Trophoblast cell (in vitro differentiated cells and primary cell): ENCODE measurements at regions not wholly inside any gene's neighbourhood (a gene's known extent, or its start where the extent isn't known, plus 50 kb on each side); places are given as distances from the start of the nearest gene placed in this dataset.

Experiments
- DNase-seq, 2 donors: peaks; one replicate each; pipeline ENCODE4 v3.0.0-alpha.2; 2016
- H2AFZ ChIP-seq: 2 replicates; pipeline ENCODE4 v1.6.1; 2013; ENCODE audit warnings: low read length, moderate library complexity, mild to moderate bottlenecking; ENCODE audit not compliant: insufficient read depth, poor library complexity
- H2AK5ac ChIP-seq: 2 replicates; pipeline ENCODE4 v1.6.1; 2013; ENCODE audit warnings: mild to moderate bottlenecking, low read length
- H2BK120ac ChIP-seq: 2 replicates; pipeline ENCODE4 v1.6.1; 2013; ENCODE audit warnings: low read length, mild to moderate bottlenecking, moderate library complexity; ENCODE audit not compliant: insufficient read depth, poor library complexity
- H2BK12ac ChIP-seq: 2 replicates; pipeline ENCODE4 v1.6.1; 2013; ENCODE audit warnings: mild to moderate bottlenecking, low read length, moderate library complexity
- H2BK5ac ChIP-seq: 2 replicates; pipeline ENCODE4 v1.6.1; 2013; ENCODE audit warnings: low read length, low read depth, moderate library complexity, mild to moderate bottlenecking; ENCODE audit not compliant: poor library complexity
- H3K14ac ChIP-seq: 2 replicates; pipeline ENCODE4 v1.6.1; 2013; ENCODE audit warnings: mild to moderate bottlenecking, low read length
- H3K18ac ChIP-seq: 2 replicates; pipeline ENCODE4 v1.6.1; 2013; ENCODE audit warnings: mild to moderate bottlenecking, low read length
- H3K23ac ChIP-seq: 2 replicates; pipeline ENCODE4 v1.6.1; 2013; ENCODE audit warnings: low read length
- H3K27ac ChIP-seq: 2 replicates; pipeline ENCODE4 v1.5.1; 2013; ENCODE audit warnings: low read depth, mild to moderate bottlenecking, inconsistent platforms, low read length, moderate library complexity
- H3K27me3 ChIP-seq: 2 replicates; pipeline ENCODE4 v1.6.1; 2013; ENCODE audit warnings: inconsistent platforms, mild to moderate bottlenecking, low read length, moderate library complexity; ENCODE audit not compliant: insufficient read depth
- H3K36me3 ChIP-seq, 2 experiments: 1 replicate in 1 of 2; 2 replicates in 1 of 2; pipeline ENCODE4 v1.6.1; 2013; ENCODE audit warnings: low read length in 2 of 2, mild to moderate bottlenecking in 2 of 2, moderate library complexity in 1 of 2; ENCODE audit not compliant: insufficient read depth in 2 of 2, control insufficient read depth in 1 of 2
- H3K4ac ChIP-seq: 2 replicates; pipeline ENCODE4 v1.6.1; 2013; ENCODE audit warnings: low read depth, mild to moderate bottlenecking, low read length, moderate library complexity
- H3K4me1 ChIP-seq, 2 experiments: 1 replicate in 1 of 2; 2 replicates in 1 of 2; pipeline ENCODE4 v1.6.1; 2013; ENCODE audit warnings: low read length in 2 of 2, mild to moderate bottlenecking in 2 of 2, moderate library complexity in 1 of 2; ENCODE audit not compliant: insufficient read depth in 2 of 2, control insufficient read depth in 1 of 2
- H3K4me2 ChIP-seq: 2 replicates; pipeline ENCODE4 v1.6.1; 2013; ENCODE audit warnings: inconsistent platforms, mild to moderate bottlenecking, low read length, moderate library complexity
- H3K4me3 ChIP-seq: 2 replicates; pipeline ENCODE4 v1.5.1; 2013; ENCODE audit warnings: mild to moderate bottlenecking, low read depth, low read length, inconsistent platforms
- H3K79me1 ChIP-seq: one replicate; pipeline ENCODE4 v1.6.1; 2013; ENCODE audit warnings: low read length
- H3K79me2 ChIP-seq: 2 replicates; pipeline ENCODE4 v1.6.1; 2013; ENCODE audit warnings: low read length, mild to moderate bottlenecking; ENCODE audit not compliant: control insufficient read depth, insufficient read depth, poor library complexity
- H3K9ac ChIP-seq: 2 replicates; pipeline ENCODE4 v1.6.1; 2013; ENCODE audit warnings: mild to moderate bottlenecking, low read length
- H3K9me3 ChIP-seq: 2 replicates; pipeline ENCODE4 v1.6.1; 2013; ENCODE audit warnings: low read depth, mild to moderate bottlenecking, control low read depth, inconsistent platforms, low read length; ENCODE audit not compliant: insufficient read depth
- H4K12ac ChIP-seq: 2 replicates; pipeline ENCODE4 v1.6.1; 2013; ENCODE audit warnings: low read depth, mild to moderate bottlenecking, low read length, moderate library complexity
- H4K8ac ChIP-seq: 2 replicates; pipeline ENCODE4 v1.6.1; 2013; ENCODE audit warnings: low read depth, mild to moderate bottlenecking, low read length, moderate library complexity
- H4K91ac ChIP-seq: one replicate; pipeline ENCODE4 v1.6.1; 2013; ENCODE audit warnings: low read depth, mild to moderate bottlenecking, low read length, moderate library complexity
- WGBS: extraction: QIAGEN DNeasy Blood & Tissue Kit; methylation state at CpG from one replicate; pipeline ENCODE4 v1.1.7; 2013; ENCODE audit warnings: missing lambda C conversion rate; ENCODE audit not compliant: insufficient read length, insufficient coverage; ENCODE audit errors: extremely low coverage; 5-methylcytosine and 5-hydroxymethylcytosine counted together

DNA sequence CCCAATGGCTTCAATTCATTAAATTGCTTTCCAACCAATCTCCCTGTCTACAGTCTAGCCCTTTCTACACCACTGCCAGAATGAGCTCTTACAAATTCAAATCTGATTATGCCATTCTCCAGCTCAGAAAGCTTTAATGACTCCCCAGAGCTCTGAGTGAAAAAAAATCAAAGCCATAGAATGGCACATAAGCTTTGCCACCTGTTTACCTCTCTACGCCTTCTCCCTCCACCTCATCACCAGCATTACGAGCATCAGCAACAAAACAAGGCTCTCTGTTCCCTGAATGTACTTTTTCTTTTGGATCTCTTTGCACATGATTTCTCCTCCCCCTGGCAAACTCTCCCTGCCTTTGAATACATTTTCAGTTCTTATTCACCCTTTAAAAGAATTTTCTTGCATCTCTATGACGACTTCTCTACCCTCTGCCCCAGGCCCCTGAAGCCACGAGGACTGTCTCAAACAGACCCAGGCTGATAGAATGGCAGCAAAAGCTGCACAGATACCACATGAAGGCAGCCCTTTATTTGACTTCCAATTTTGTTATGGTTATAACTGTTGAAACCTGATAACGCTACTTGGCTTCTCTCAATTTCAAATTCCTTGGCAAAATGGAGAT lies 516.0 kb downstream of the PCDH7 start:
- H2AK5ac ChIP-seq: no peak overlapping the region
- no peak overlapping the region for H3K23ac ChIP-seq
- no peak overlapping the region for H4K91ac ChIP-seq
- H3K4ac ChIP-seq: no peak overlapping the region
- no CpG with 5 or more reads among the region's 5 CpGs for WGBS
- no peaks in the 10 kb centered on the region for H3K27me3 ChIP-seq
- no peak overlapping the region for H3K27ac ChIP-seq
- no peaks in the 10 kb centered on the region for H3K36me3 ChIP-seq
- no peak overlapping the region for H3K4me2 ChIP-seq
- no peaks in the 10 kb centered on the region for H3K4me1 ChIP-seq
- no peak overlapping the region for H4K8ac ChIP-seq
- H3K9me3 ChIP-seq: peaks cover 5% of the 10 kb centered on the region
- H3K4me3 ChIP-seq: no peak overlapping the region
- H4K12ac ChIP-seq: no peak overlapping the region
- DNase-seq: no peak
- no peak overlapping the region for H3K18ac ChIP-seq
- no peak overlapping the region for H2BK12ac ChIP-seq
- H3K14ac ChIP-seq: no peak overlapping the region
- no peak overlapping the region for H2BK120ac ChIP-seq
- no peaks in the 10 kb centered on the region for H3K79me1 ChIP-seq
- no peak overlapping the region for H2AFZ ChIP-seq
- H3K79me2 ChIP-seq: no peaks in the 10 kb centered on the region
- H2BK5ac ChIP-seq: no peak overlapping the region
- H3K9ac ChIP-seq: no peak overlapping the region

DNA sequence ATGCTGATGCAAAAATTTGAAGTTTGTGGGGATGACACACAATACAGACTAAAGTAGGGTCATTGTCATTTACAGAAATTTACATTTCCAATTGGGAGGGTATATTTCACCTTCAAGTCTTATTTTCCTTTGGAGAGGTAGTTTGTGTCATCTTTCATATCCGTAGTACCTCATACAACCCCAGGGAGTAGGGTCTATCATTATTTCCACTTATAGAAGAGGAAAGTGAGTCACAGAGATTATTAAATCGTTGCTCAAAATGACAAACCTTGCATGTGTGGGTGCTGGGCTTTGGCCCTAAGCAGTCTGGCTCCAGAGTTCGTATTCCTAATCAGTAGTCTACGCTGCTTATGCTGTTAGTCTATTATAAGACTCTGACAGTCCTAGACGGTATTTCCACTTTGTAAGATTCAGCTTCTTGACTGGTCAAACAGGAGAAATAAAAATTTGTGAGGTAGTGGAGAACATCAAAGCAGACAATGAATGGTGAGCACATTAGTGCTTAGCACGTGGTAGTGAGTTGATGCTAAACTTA lies 516.5 kb downstream of the PCDH7 start:
- Histone ChIP-seq H2BK12ac (no peak overlapping the region), H3K27ac (no peak overlapping the region), H3K4me3 (no peak overlapping the region), H4K91ac (no peak overlapping the region), H3K79me2 (no peaks in the 10 kb centered on the region), H3K36me3 (no peaks in the 10 kb centered on the region), H2BK5ac (no peak overlapping the region), H3K4ac (no peak overlapping the region), H3K14ac (no peak overlapping the region), H3K9me3 (peaks cover 5% of the 10 kb centered on the region), H4K12ac (no peak overlapping the region), H3K9ac (no peak overlapping the region), H3K18ac (no peak overlapping the region), H3K4me1 (no peaks in the 10 kb centered on the region), H3K23ac (no peak overlapping the region), H4K8ac (no peak overlapping the region), H2AFZ (no peak overlapping the region), H2BK120ac (no peak overlapping the region), H3K27me3 (no peaks in the 10 kb centered on the region), H2AK5ac (no peak overlapping the region), H3K79me1 (no peaks in the 10 kb centered on the region), H3K4me2 (no peak overlapping the region)
- no peak for DNase-seq
- WGBS: no CpG with 5 or more reads among the region's 6 CpGs

DNA sequence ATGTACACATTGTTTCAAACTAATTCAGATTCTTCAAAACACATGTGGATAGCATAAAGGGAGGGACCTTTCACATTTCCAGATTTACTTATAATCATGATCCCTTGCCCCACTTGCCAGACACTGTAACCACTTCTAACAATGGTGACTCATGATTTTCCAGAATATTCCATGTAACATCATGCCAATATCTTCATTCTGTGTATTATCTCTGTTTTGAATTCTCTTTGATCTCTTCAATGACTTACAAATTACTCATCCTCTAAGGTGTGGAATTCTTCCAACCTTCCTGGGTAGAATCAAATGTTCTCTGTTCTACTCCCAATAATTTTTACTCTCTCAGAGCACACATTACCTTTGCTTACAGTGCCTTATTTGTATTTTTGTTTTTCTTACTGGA lies 517.1 kb downstream of the PCDH7 start:
- Histone ChIP-seq H3K9ac (no peak overlapping the region), H2AFZ (no peak overlapping the region), H3K27ac (no peak overlapping the region), H2BK12ac (no peak overlapping the region), H4K8ac (no peak overlapping the region), H3K4ac (no peak overlapping the region), H3K14ac (no peak overlapping the region), H2AK5ac (no peak overlapping the region), H3K79me1 (no peaks in the 10 kb centered on the region), H3K4me3 (no peak overlapping the region), H4K91ac (no peak overlapping the region), H2BK5ac (no peak overlapping the region), H3K23ac (no peak overlapping the region), H3K18ac (no peak overlapping the region), H3K27me3 (no peaks in the 10 kb centered on the region), H2BK120ac (no peak overlapping the region), H4K12ac (no peak overlapping the region), H3K36me3 (no peaks in the 10 kb centered on the region), H3K79me2 (no peaks in the 10 kb centered on the region), H3K4me2 (no peak overlapping the region), H3K4me1 (no peaks in the 10 kb centered on the region), H3K9me3 (peaks cover 5% of the 10 kb centered on the region)
- no peak for DNase-seq

DNA sequence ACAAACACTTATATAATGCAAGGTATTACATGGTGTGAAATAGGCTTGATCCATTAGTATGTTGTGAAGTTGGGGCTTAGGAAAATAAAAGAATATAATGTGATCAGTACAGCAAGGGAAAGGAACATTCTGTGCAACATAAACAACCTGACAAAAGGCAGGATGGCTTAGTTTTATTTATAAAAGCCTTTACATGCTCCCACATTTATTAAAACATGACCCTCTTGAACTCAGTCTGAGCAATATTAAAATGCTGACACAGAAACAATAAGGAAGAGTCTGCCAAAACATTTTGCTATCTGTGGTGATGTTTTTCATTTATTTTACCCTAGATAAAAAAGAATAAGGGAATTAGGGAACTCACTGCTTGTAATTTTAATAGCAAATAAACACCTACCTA lies 519.7 kb downstream of the PCDH7 start:
- Histone ChIP-seq H3K36me3 (no peaks in the 10 kb centered on the region), H2BK5ac (no peak overlapping the region), H3K9ac (no peak overlapping the region), H3K4me1 (no peaks in the 10 kb centered on the region), H3K23ac (no peak overlapping the region), H4K8ac (no peak overlapping the region), H2AFZ (no peak overlapping the region), H3K79me1 (no peaks in the 10 kb centered on the region), H4K12ac (no peak overlapping the region), H3K4ac (no peak overlapping the region), H3K27ac (no peak overlapping the region), H3K14ac (no peak overlapping the region), H2AK5ac (no peak overlapping the region), H4K91ac (no peak overlapping the region), H2BK12ac (no peak overlapping the region), H3K79me2 (no peaks in the 10 kb centered on the region), H3K9me3 (peaks cover 5% of the 10 kb centered on the region), H3K4me2 (no peak overlapping the region), H3K18ac (no peak overlapping the region), H3K27me3 (no peaks in the 10 kb centered on the region), H3K4me3 (no peak overlapping the region), H2BK120ac (no peak overlapping the region)
- DNase-seq: no peak
